AG04450 (cell line): ENCODE measurements at regions not wholly inside any gene's neighbourhood (a gene's known extent, or its start where the extent isn't known, plus 50 kb on each side); places are given as distances from the start of the nearest gene placed in this dataset.

Experiments
- CTCF ChIA-PET: fragments of 300-600, 350-600 bp; formaldehyde crosslinking; extraction: SDS; loops from one replicate; lab custom pipeline; 2022; ENCODE audit warnings: antibody characterized with exemption, inconsistent platforms; lab: Charles Lee
- POLR2A ChIA-PET: fragments of 350-600 bp; formaldehyde crosslinking; extraction: SDS; loops from one replicate; lab custom pipeline; 2021; ENCODE audit warnings: antibody characterized with exemption, inconsistent platforms; lab: Yijun Ruan, JAX
- DNase-seq: peaks from one replicate; pipeline ENCODE4 v3.0.0-alpha.2; 2011; ENCODE audit warnings: low read depth, low spot score
- H3K27ac ChIP-seq: one replicate; pipeline ENCODE4 v1.5.1; 2012; ENCODE audit warnings: low read depth, low read length, control low read depth
- H3K27me3 ChIP-seq: one replicate; pipeline ENCODE4 v1.6.0; 2012; ENCODE audit warnings: low read length; ENCODE audit not compliant: control insufficient read depth, insufficient read depth
- H3K4me3 ChIP-seq: 2 replicates; pipeline ENCODE4 v1.5.1; 2011; ENCODE audit warnings: mild to moderate bottlenecking, low read depth, low read length, control low read depth
- H3K9me3 ChIP-seq: 2 replicates; pipeline ENCODE4 v1.5.1; 2012; ENCODE audit warnings: low read length; ENCODE audit not compliant: control insufficient read depth, insufficient read depth
- TF ChIP-seq, protein P1 (sequence below): IDR thresholded peaks from 2 replicates; pipeline ENCODE4 v1.5.1; 2011; ENCODE audit warnings: low read depth, low read length, control low read depth, inconsistent platforms

DNA sequence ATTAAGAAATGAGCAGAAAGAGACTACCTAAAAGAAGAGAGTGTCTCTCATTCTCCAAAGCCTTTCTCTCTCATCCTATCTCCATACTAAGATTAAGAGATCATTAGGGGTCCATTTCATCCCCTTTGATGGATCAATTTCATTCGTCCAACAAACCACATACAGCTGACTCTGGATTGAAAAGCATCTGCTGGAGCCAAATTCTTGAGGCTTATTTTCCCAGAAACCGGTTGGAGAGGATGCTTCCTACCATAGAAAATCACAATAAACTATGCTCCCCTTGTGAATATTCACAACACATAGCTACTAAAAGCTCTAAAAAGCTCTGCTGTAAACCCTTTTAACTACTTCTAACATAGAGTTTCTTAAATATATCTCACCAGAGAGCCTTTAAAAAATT is 755.0 kb upstream of the ZNF608 start:
- no peaks in the 10 kb centered on the region for H3K9me3 ChIP-seq
- no peak overlapping the region for H3K4me3 ChIP-seq
- H3K27ac ChIP-seq, result no peak overlapping the region
- ChIA-PET POLR2A (no interaction called here), CTCF (no interaction called here)
- H3K27me3 ChIP-seq, result no peaks in the 10 kb centered on the region
- TF ChIP-seq, protein P1, sequence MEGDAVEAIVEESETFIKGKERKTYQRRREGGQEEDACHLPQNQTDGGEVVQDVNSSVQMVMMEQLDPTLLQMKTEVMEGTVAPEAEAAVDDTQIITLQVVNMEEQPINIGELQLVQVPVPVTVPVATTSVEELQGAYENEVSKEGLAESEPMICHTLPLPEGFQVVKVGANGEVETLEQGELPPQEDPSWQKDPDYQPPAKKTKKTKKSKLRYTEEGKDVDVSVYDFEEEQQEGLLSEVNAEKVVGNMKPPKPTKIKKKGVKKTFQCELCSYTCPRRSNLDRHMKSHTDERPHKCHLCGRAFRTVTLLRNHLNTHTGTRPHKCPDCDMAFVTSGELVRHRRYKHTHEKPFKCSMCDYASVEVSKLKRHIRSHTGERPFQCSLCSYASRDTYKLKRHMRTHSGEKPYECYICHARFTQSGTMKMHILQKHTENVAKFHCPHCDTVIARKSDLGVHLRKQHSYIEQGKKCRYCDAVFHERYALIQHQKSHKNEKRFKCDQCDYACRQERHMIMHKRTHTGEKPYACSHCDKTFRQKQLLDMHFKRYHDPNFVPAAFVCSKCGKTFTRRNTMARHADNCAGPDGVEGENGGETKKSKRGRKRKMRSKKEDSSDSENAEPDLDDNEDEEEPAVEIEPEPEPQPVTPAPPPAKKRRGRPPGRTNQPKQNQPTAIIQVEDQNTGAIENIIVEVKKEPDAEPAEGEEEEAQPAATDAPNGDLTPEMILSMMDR, result no peak
- DNase-seq, result no peak

DNA sequence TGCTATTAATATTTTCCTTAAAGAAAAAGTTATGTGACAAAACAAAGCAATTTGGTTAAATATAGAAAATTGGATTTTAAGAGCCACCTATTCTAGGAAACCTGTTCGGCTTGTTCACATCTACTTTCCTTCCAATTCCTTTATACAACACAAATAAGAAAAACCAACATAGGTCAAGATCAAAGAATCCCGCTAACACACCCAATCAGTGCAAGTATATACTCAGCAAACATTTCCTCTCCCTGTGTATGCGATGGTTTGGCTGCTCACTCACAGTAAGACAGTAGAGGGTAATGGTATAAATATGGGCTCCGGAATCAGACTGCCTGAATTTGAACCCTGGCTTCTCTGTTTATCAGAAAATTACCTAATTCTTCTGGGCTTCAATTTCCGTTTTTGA is 757.5 kb upstream of the ZNF608 start:
- Histone ChIP-seq H3K27ac (no peak overlapping the region), H3K9me3 (no peaks in the 10 kb centered on the region), H3K4me3 (no peak overlapping the region), H3K27me3 (no peaks in the 10 kb centered on the region)
- DNase-seq, result no peak
- POLR2A ChIA-PET, result no interaction called here
- TF ChIP-seq, protein P1, result no peak
- CTCF ChIA-PET, result no interaction called here

DNA sequence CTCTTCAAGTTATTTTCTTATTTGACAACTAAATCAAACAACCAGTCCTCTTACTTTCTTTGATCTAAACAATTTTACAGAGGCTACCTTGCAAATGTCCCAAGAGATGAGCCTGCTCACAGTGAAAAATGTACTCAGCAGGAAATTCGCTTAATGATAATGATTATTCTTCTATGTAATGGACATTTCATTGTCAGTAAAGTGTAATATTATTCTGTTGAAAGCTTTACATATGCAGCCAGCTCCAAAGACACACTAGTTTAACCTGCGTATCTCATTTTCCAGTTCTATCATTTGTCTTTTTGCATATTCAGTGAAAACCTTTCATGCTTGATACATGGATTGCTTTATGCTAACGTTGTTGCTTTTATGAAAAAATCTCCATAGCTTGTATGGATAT is 758.7 kb upstream of the ZNF608 start:
- no peak for DNase-seq
- POLR2A ChIA-PET, result no interaction called here
- TF ChIP-seq, protein P1, result no peak
- Histone ChIP-seq H3K27ac (no peak overlapping the region), H3K27me3 (no peaks in the 10 kb centered on the region), H3K4me3 (no peak overlapping the region), H3K9me3 (no peaks in the 10 kb centered on the region)
- CTCF ChIA-PET, result no interaction called here

DNA sequence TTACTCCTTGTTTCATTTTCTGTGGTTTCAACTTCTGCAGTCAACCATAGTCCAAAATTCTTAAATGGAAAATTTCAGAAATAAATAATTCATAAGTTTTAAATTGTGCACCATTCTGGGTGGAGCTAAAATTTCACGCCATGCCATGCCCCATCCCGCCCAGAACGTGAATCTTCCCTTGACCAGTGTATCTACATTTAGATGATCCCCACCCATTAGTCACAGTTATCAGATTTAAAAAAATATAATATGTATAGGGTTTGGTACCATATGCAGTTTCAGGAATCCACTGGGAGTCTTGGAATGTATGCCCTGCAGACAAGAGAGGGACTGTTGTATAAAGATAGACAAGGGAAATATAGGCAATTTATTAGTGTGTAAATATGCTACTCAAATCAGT is 759.7 kb upstream of the ZNF608 start:
- TF ChIP-seq, protein P1, result no peak
- CTCF ChIA-PET, result no interaction called here
- POLR2A ChIA-PET, result no interaction called here
- no peak for DNase-seq
- H3K9me3 ChIP-seq, result no peaks in the 10 kb centered on the region
- H3K27ac ChIP-seq, result no peak overlapping the region
- no peak overlapping the region for H3K4me3 ChIP-seq
- H3K27me3 ChIP-seq, result no peaks in the 10 kb centered on the region

DNA sequence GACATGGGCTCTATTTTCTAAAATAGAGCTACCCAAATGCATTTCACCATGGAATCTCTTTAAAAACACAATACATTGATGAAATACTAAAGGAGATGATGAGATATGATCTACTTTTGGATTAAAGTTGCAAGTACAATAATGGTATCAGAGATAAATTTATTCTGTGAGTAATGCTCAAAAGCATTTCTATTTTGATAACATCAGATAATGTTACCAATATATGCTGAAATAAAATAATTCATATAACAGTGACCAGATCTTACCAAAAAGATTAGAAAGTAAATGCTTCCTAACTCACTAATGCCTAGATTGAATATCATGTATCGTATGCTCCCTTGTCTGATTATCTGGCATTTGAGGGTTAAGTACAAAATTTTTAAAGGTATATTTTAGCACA is 761.8 kb upstream of the ZNF608 start:
- no peak overlapping the region for H3K4me3 ChIP-seq
- ChIA-PET POLR2A (no interaction called here), CTCF (no interaction called here)
- no peaks in the 10 kb centered on the region for H3K27me3 ChIP-seq
- TF ChIP-seq, protein P1, result no peak
- H3K9me3 ChIP-seq, result no peaks in the 10 kb centered on the region
- no peak for DNase-seq
- no peak overlapping the region for H3K27ac ChIP-seq
